HUES6 (cell line): ENCODE measurements at regions not wholly inside any gene's neighbourhood (a gene's known extent, or its start where the extent isn't known, plus 50 kb on each side); places are given as distances from the start of the nearest gene placed in this dataset.

Source experiments
- H3K27ac ChIP-seq: 2 replicates; pipeline ENCODE4 v1.7.0; 2013; ENCODE audit warnings: low read depth, mild to moderate bottlenecking, low read length, inconsistent platforms
- H3K27me3 ChIP-seq: 2 replicates; pipeline ENCODE4 v1.6.1; 2013; ENCODE audit warnings: low read length; ENCODE audit not compliant: control insufficient read depth, insufficient read depth
- H3K36me3 ChIP-seq: 2 replicates; pipeline ENCODE4 v1.6.1; 2013; ENCODE audit warnings: low read length; ENCODE audit not compliant: control insufficient read depth, insufficient read depth
- H3K4me1 ChIP-seq: 2 replicates; pipeline ENCODE4 v1.6.1; 2013; ENCODE audit warnings: low read length; ENCODE audit not compliant: control insufficient read depth, insufficient read depth
- H3K4me3 ChIP-seq: 2 replicates; pipeline ENCODE4 v1.5.1; 2013; ENCODE audit warnings: low read depth, low read length
- H3K9ac ChIP-seq: one replicate; pipeline ENCODE4 v1.6.1; 2013; ENCODE audit warnings: mild to moderate bottlenecking, low read length
- H3K9me3 ChIP-seq: 2 replicates; pipeline ENCODE4 v1.6.1; 2013; ENCODE audit warnings: low read depth, low read length; ENCODE audit not compliant: control insufficient read depth, insufficient read depth

GRCh38 chr6:130276507-130276906, 53.8 kb upstream of the SAMD3 start:
- H3K27me3 ChIP-seq, result no peaks in the 10 kb centered on the region
- peaks cover 48% of the 10 kb centered on the region for H3K9me3 ChIP-seq
- H3K36me3 ChIP-seq, result no peaks in the 10 kb centered on the region; the same call in 1 of the 2 replicates
- no peak overlapping the region for H3K27ac ChIP-seq
- H3K4me1 ChIP-seq, result no peaks in the 10 kb centered on the region
- no peak overlapping the region for H3K4me3 ChIP-seq
- no peak overlapping the region for H3K9ac ChIP-seq

- Histone ChIP-seq H3K36me3 (no peaks in the 10 kb centered on the region; the same call in 1 of the 2 replicates), H3K27ac (no peak overlapping the region), H3K4me3 (no peak overlapping the region), H3K9me3 (peaks cover 52% of the 10 kb centered on the region), H3K4me1 (no peaks in the 10 kb centered on the region), H3K27me3 (no peaks in the 10 kb centered on the region), H3K9ac (no peak overlapping the region)
Observed at GRCh38 chr6:130274007-130274406, 51.3 kb upstream of the SAMD3 start.
